HCT116 (cell line): ENCODE measurements at regions not wholly inside any gene's neighbourhood (a gene's known extent, or its start where the extent isn't known, plus 50 kb on each side); places are given as distances from the start of the nearest gene placed in this dataset.
"Not testable (repeated sequence)": the region's sequence is repeated elsewhere in the genome, so short reads cannot be mapped to it uniquely, and the experiment has no call there.

Source experiments
- ATAC-seq: fragments of 200-7000 bp; cut with Tn5 transposase; 2 replicates; pipeline ENCODE4 v1.9.1; 2020; ENCODE audit warnings: mild to moderate bottlenecking, moderate library complexity
- BruUV-seq: library from RNA; stranded (reverse); fragments of 400-500 nt; replicated peaks from 2 replicates; lab custom pipeline; 2021; lab: Mats Ljungman, UMichigan
- CTCF ChIA-PET: fragments of 300-600 bp; sonication (Branson Sonifier 250); formaldehyde crosslinking; loops from one replicate; lab custom pipeline; 2021; ENCODE audit warnings: antibody characterized with exemption; lab: Charles Lee
- POLR2A ChIA-PET: fragments of 300-600, 350-600 bp; sonication (Branson Sonifier 250); formaldehyde crosslinking; loops from one replicate; lab custom pipeline; 2021; ENCODE audit warnings: antibody characterized with exemption; lab: Charles Lee
- RAD21 ChIA-PET, 2 experiments: fragments of 300-600 bp; sonication (Branson Sonifier 250); formaldehyde crosslinking; loops; one replicate each; lab custom pipeline; 2023; ENCODE audit warnings: low total read pairs in 2 of 2; ENCODE audit not compliant: uncharacterized antibody in 2 of 2, unreplicated experiment in 2 of 2, low non-redundant PET in 1 of 2; lab: Charles Lee
- DNase-seq: peaks from one replicate; pipeline ENCODE4 v3.0.0-alpha.2; 2010; ENCODE audit warnings: low read depth, low spot score
- H2AFZ ChIP-seq: fragments of 200-600 bp; shearing (Covaris generic), sonication (generic); 2 replicates; pipeline ENCODE4 v1.6.1; 2017; ENCODE audit warnings: low read depth, mixed run types, mixed read lengths, antibody characterized with exemption, low read length; ENCODE audit not compliant: poor library complexity, severe bottlenecking
- H3K27ac ChIP-seq: 2 replicates; pipeline ENCODE4 v1.5.1; 2012; ENCODE audit warnings: low read depth, low read length
- H3K27me3 ChIP-seq: fragments of 200-600 bp; sonication (generic); 2 replicates; pipeline ENCODE4 v1.6.1; 2016; ENCODE audit warnings: mixed run types, low read length, mixed read lengths; ENCODE audit not compliant: insufficient read depth
- H3K36me3 ChIP-seq, 2 experiments: fragments of 200-500 bp in 1 of 2; fragments of 200-600 bp in 1 of 2; sonication (Bioruptor generic) in 1 of 2; sonication (generic) in 1 of 2; 2 replicates each; pipeline versions ENCODE4 v1.5.1 to v1.6.1; 2014 to 2016; ENCODE audit warnings: low read length in 2 of 2, inconsistent platforms in 1 of 2, mixed read lengths in 1 of 2, mixed run types in 1 of 2; ENCODE audit not compliant: insufficient read depth in 2 of 2, control insufficient read depth in 1 of 2
- H3K4me1 ChIP-seq, 2 experiments: fragments of 200-600 bp in 1 of 2; sonication (generic) in 1 of 2; 2 replicates each; pipeline versions ENCODE4 v1.5.1 to v1.6.1; 2012 to 2017; ENCODE audit warnings: low read length in 2 of 2, inconsistent platforms in 1 of 2, mild to moderate bottlenecking in 1 of 2, mixed read lengths in 1 of 2, mixed run types in 1 of 2, moderate library complexity in 1 of 2; ENCODE audit not compliant: insufficient read depth in 2 of 2, control insufficient read depth in 1 of 2
- H3K4me2 ChIP-seq: fragments of 200-600 bp; sonication (generic); 2 replicates; pipeline ENCODE4 v1.6.1; 2017; ENCODE audit warnings: mixed run types, low read length, mixed read lengths
- H3K4me3 ChIP-seq, 2 experiments: fragments of 200-600 bp in 1 of 2; sonication (generic) in 1 of 2; replicated peaks in 1 of 2; 2 replicates each; pipeline ENCODE4 v1.5.1; 2011 to 2016; ENCODE audit warnings: low read length in 2 of 2, control low read depth in 1 of 2, low read depth in 1 of 2, mild to moderate bottlenecking in 1 of 2, mixed read lengths in 1 of 2, mixed run types in 1 of 2
- H3K79me2 ChIP-seq: fragments of 200-600 bp; sonication (generic); 2 replicates; pipeline ENCODE4 v1.6.1; 2017; ENCODE audit warnings: mild to moderate bottlenecking, mixed run types, low read length, moderate library complexity, mixed read lengths; ENCODE audit not compliant: insufficient read depth
- H3K9ac ChIP-seq: fragments of 200-600 bp; sonication (generic); 2 replicates; pipeline ENCODE4 v1.6.1; 2016; ENCODE audit warnings: low read length, mixed read lengths
- H3K9me2 ChIP-seq: fragments of 200-600 bp; sonication (generic), shearing (Covaris generic); 2 replicates; pipeline ENCODE4 v1.6.1; 2017; ENCODE audit warnings: mixed run types, mild to moderate bottlenecking, moderate library complexity; ENCODE audit not compliant: insufficient read depth
- H3K9me3 ChIP-seq, 2 experiments: fragments of 200-500 bp in 1 of 2; fragments of 200-600 bp in 1 of 2; sonication (Bioruptor generic) in 1 of 2; sonication (generic) in 1 of 2; 2 replicates each; pipeline ENCODE4 v1.6.1; 2014 to 2017; ENCODE audit warnings: low read length in 2 of 2, mixed read lengths in 2 of 2, inconsistent platforms in 1 of 2, low read depth in 1 of 2, mild to moderate bottlenecking in 1 of 2, mixed run types in 1 of 2, moderate library complexity in 1 of 2; ENCODE audit not compliant: control insufficient read depth in 1 of 2, insufficient read depth in 1 of 2
- H4K20me1 ChIP-seq: fragments of 200-600 bp; sonication (generic), shearing (Covaris generic); 2 replicates; pipeline ENCODE4 v1.6.1; 2017; ENCODE audit warnings: mixed run types, mild to moderate bottlenecking, moderate library complexity; ENCODE audit not compliant: insufficient read depth
- intact Hi-C: fragments of 100-400 bp; cut with micrococcal nuclease; formaldehyde crosslinking; loops from 2 replicates; pipeline ENCODE4 v1.10.0; 2022
- TF ChIP-seq, protein P1 (sequence below), 3 experiments: fragments of 200-600 bp in 1 of 3; sonication (generic) in 1 of 3; IDR thresholded peaks in 2 of 3; conservative IDR thresholded peaks in 1 of 3; 2 replicates each; pipeline ENCODE4 v1.5.1; 2012 to 2017; ENCODE audit warnings: low read depth in 2 of 3, low read length in 2 of 3, antibody characterized with exemption in 1 of 3, borderline replicate concordance in 1 of 3, control low read depth in 1 of 3, mild to moderate bottlenecking in 1 of 3, mixed read lengths in 1 of 3, mixed run types in 1 of 3, moderate library complexity in 1 of 3; ENCODE audit not compliant: insufficient read depth in 1 of 3

DNA sequence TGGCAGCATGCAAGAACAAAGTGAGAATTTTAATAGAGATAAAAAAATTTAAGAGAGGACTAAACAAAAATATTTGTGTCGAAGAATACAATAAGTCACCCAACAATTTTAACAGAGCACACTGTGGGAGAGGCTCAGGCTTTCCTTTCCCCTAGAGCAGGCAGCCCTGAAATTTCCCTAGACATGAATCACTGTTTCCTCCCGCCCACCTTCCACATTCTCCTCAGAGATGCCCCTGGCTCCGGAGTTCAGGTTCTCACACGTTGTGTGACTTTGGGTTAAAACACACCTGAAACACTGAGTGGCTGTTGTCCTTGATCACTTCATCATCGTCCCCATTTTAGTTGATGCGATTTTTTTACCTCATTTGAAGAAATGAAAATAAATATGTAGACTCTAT is 1231.1 kb downstream of the TMEM121 start:
- H3K79me2 ChIP-seq, H3K9me2 ChIP-seq, H2AFZ ChIP-seq, H3K9me3 ChIP-seq, intact Hi-C loops, H3K9ac ChIP-seq, RAD21 ChIA-PET, H3K27ac ChIP-seq, H3K4me1 ChIP-seq, H4K20me1 ChIP-seq, H3K27me3 ChIP-seq, CTCF ChIA-PET, DNase-seq, H3K4me2 ChIP-seq, H3K36me3 ChIP-seq, POLR2A ChIA-PET, BruUV-seq, ATAC-seq, H3K4me3 ChIP-seq: not testable (repeated sequence)

DNA sequence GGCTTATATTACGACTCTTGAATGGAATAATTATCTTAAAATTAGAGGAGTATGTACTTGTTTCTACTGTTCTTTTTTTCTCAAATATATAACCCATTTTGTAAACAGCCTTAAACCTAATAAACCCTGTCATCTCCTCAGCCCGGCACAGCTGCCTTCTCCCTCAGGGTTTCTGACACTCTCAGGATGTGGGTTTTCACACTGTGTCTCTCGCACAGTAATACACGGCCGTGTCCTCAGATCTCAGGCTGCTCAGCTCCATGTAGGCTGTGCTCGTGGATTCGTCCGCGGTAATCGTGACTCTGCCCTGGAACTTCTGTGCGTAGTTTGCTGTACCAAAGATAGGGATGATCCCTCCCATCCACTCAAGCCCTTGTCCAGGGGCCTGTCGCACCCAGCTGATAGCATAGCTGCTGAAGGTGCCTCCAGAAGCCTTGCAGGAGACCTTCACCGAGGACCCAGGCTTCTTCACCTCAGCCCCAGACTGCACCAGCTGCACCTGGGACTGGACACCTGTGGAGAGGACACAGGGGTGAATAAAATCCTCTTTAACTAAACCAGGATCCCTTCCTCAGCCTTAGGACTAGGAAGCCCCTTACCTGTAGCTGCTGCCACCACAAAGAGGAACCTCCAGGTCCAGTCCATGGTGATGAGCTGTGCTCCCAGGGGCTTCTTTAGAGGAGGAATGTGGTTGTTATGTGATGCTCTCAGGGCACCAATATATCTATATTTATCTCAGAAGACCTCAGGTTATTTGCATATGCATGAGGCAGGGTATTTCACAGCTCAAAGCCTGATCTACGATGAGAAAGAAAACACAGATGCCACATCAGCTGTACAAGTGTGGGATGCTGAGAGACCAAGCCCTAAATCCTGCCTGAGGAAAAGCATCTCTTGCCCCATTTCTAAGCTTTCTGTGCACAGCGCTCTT is 1235.8 kb downstream of the TMEM121 start:
- H3K9ac ChIP-seq, H3K4me2 ChIP-seq, H3K4me3 ChIP-seq, H3K27ac ChIP-seq, H3K9me3 ChIP-seq, H3K4me1 ChIP-seq, H3K79me2 ChIP-seq, intact Hi-C loops, ATAC-seq, H2AFZ ChIP-seq, POLR2A ChIA-PET, DNase-seq, RAD21 ChIA-PET, H3K27me3 ChIP-seq, BruUV-seq, H4K20me1 ChIP-seq, H3K9me2 ChIP-seq, H3K36me3 ChIP-seq, CTCF ChIA-PET: not testable (repeated sequence)

DNA sequence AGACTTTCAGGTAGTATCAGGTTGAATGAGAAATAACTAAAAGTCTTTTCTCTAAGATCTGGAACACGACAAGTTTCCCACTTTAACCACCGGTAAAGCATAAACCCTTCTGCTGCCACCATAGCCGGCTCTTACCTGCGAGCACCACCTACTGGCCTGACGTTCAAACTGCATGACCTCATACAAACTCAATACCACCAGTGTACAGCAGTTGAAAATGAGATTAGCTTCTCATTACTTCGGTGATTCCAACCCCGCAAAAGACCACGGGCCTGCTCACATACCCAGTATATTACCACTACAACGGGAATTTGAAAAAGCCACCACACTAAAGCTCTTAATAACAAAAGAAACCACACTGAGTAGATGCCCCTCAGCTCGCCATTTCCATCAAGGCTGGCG is 1238.6 kb downstream of the TMEM121 start:
- not testable (repeated sequence) for H2AFZ ChIP-seq, H3K27me3 ChIP-seq, H3K4me3 ChIP-seq, H3K9me2 ChIP-seq, BruUV-seq, H3K9ac ChIP-seq, H3K4me2 ChIP-seq, H3K27ac ChIP-seq, DNase-seq, H3K36me3 ChIP-seq, H3K79me2 ChIP-seq, H4K20me1 ChIP-seq
- ATAC-seq, result peak; percentile 65
- TF ChIP-seq, protein P1, sequence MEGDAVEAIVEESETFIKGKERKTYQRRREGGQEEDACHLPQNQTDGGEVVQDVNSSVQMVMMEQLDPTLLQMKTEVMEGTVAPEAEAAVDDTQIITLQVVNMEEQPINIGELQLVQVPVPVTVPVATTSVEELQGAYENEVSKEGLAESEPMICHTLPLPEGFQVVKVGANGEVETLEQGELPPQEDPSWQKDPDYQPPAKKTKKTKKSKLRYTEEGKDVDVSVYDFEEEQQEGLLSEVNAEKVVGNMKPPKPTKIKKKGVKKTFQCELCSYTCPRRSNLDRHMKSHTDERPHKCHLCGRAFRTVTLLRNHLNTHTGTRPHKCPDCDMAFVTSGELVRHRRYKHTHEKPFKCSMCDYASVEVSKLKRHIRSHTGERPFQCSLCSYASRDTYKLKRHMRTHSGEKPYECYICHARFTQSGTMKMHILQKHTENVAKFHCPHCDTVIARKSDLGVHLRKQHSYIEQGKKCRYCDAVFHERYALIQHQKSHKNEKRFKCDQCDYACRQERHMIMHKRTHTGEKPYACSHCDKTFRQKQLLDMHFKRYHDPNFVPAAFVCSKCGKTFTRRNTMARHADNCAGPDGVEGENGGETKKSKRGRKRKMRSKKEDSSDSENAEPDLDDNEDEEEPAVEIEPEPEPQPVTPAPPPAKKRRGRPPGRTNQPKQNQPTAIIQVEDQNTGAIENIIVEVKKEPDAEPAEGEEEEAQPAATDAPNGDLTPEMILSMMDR (IDR thresholded peaks at IDR 0.05 in 2 of 3, conservative IDR thresholded peaks at IDR 0.05 in 1 of 3; ENCODE audit: borderline replicate concordance in 1 of 3, insufficient read depth in 1 of 3, low read depth in 2 of 3, low read length in 2 of 3), result peak in 2 of 3 experiments; percentile 26 to 36; a peak in 3 of 6 replicates
- TF ChIP-seq, all 23 proteins: peak for 1; not testable (repeated sequence) for 22
- intact Hi-C loops, CTCF ChIA-PET, RAD21 ChIA-PET, POLR2A ChIA-PET, H3K9me3 ChIP-seq, H3K4me1 ChIP-seq: not testable (repeated sequence)
